ENCODE measurements at regions not wholly inside any gene's neighbourhood (a gene's known extent, or its start where the extent isn't known, plus 50 kb on each side); places are given as distances from the start of the nearest gene placed in this dataset.

DNA sequence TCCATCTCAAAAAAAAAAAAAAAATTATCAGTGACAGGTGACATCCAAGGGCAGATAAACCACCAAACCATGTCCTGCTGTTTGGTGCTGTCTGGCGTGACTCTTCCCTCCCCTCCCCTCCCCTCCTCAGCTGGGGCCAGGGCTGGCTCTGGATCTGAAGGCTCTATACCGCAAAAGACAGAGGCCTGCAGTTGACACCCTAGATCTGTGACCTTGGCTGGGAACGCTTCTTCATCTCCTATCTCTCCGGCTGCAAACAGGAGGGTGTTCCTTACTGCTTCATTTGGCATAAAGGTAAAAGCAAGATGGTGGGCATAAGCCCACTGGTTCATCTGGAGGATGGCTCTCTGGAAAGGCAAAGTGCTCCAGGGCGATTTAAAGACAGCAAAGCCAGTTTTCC is 126.8 kb upstream of the PRMT8 start:
- Histone ChIP-seq H3K4me1 (ENCODE audit: insufficient read depth) (peaks cover 9% of the 10 kb centered on the region; the same call in 1 of the 2 replicates), H3K4me2 (no peak overlapping the region), H3K4me3 (no peak overlapping the region), H3K27ac (ENCODE audit: low read depth) (no peak overlapping the region), H3K9me2 (ENCODE audit: insufficient read depth) (no peaks in the 10 kb centered on the region), H3F3A (replicated peaks; ENCODE audit: low read depth) (peaks cover 3% of the 10 kb centered on the region; the same call in 1 of the 2 replicates), H2AFZ (no peak overlapping the region), H3K79me2 (replicated peaks; ENCODE audit: insufficient read depth) (no peaks in the 10 kb centered on the region), H4K20me1 (replicated peaks; ENCODE audit: insufficient read depth) (no peaks in the 10 kb centered on the region; the same call in none of the 2 replicates), H3K36me3 (ENCODE audit: insufficient read depth) (no peaks in the 10 kb centered on the region), H3K27me3 (ENCODE audit: insufficient read depth) (peaks cover 36% of the 10 kb centered on the region)
- Mint-ChIP-seq H3K27me3 (ENCODE audit: insufficient read depth, low read depth, poor library complexity) (peaks cover 27% of the 10 kb centered on the region), H3K36me3 (ENCODE audit: low read depth) (no peaks in the 10 kb centered on the region), H3K27ac (no peak overlapping the region), H3K4me3 (no peak overlapping the region), H3K4me1 (peaks cover 10% of the 10 kb centered on the region), H3K9me3 (peaks cover 3% of the 10 kb centered on the region; the same call in 1 of the 3 replicates)
- DNase-seq (ENCODE audit: low spot score): no peak
- TF ChIP-seq ZNF114 (CRISPR knock-in tag; IDR thresholded peaks at IDR 0.05): no peak
- TF ChIP-seq NANOG (IDR thresholded peaks at IDR 0.05; ENCODE audit: borderline replicate concordance): no peak
- no peak for TF ChIP-seq ZNF331 (CRISPR knock-in tag; IDR thresholded peaks at IDR 0.05; ENCODE audit: low read depth)
- no peak for TF ChIP-seq STAT1 (IDR thresholded peaks at IDR 0.05; ENCODE audit: unreplicated experiment)
- TF ChIP-seq POLR2AphosphoS5 (IDR thresholded peaks at IDR 0.05; ENCODE audit: low read depth): no peak
- TF ChIP-seq, protein P1, sequence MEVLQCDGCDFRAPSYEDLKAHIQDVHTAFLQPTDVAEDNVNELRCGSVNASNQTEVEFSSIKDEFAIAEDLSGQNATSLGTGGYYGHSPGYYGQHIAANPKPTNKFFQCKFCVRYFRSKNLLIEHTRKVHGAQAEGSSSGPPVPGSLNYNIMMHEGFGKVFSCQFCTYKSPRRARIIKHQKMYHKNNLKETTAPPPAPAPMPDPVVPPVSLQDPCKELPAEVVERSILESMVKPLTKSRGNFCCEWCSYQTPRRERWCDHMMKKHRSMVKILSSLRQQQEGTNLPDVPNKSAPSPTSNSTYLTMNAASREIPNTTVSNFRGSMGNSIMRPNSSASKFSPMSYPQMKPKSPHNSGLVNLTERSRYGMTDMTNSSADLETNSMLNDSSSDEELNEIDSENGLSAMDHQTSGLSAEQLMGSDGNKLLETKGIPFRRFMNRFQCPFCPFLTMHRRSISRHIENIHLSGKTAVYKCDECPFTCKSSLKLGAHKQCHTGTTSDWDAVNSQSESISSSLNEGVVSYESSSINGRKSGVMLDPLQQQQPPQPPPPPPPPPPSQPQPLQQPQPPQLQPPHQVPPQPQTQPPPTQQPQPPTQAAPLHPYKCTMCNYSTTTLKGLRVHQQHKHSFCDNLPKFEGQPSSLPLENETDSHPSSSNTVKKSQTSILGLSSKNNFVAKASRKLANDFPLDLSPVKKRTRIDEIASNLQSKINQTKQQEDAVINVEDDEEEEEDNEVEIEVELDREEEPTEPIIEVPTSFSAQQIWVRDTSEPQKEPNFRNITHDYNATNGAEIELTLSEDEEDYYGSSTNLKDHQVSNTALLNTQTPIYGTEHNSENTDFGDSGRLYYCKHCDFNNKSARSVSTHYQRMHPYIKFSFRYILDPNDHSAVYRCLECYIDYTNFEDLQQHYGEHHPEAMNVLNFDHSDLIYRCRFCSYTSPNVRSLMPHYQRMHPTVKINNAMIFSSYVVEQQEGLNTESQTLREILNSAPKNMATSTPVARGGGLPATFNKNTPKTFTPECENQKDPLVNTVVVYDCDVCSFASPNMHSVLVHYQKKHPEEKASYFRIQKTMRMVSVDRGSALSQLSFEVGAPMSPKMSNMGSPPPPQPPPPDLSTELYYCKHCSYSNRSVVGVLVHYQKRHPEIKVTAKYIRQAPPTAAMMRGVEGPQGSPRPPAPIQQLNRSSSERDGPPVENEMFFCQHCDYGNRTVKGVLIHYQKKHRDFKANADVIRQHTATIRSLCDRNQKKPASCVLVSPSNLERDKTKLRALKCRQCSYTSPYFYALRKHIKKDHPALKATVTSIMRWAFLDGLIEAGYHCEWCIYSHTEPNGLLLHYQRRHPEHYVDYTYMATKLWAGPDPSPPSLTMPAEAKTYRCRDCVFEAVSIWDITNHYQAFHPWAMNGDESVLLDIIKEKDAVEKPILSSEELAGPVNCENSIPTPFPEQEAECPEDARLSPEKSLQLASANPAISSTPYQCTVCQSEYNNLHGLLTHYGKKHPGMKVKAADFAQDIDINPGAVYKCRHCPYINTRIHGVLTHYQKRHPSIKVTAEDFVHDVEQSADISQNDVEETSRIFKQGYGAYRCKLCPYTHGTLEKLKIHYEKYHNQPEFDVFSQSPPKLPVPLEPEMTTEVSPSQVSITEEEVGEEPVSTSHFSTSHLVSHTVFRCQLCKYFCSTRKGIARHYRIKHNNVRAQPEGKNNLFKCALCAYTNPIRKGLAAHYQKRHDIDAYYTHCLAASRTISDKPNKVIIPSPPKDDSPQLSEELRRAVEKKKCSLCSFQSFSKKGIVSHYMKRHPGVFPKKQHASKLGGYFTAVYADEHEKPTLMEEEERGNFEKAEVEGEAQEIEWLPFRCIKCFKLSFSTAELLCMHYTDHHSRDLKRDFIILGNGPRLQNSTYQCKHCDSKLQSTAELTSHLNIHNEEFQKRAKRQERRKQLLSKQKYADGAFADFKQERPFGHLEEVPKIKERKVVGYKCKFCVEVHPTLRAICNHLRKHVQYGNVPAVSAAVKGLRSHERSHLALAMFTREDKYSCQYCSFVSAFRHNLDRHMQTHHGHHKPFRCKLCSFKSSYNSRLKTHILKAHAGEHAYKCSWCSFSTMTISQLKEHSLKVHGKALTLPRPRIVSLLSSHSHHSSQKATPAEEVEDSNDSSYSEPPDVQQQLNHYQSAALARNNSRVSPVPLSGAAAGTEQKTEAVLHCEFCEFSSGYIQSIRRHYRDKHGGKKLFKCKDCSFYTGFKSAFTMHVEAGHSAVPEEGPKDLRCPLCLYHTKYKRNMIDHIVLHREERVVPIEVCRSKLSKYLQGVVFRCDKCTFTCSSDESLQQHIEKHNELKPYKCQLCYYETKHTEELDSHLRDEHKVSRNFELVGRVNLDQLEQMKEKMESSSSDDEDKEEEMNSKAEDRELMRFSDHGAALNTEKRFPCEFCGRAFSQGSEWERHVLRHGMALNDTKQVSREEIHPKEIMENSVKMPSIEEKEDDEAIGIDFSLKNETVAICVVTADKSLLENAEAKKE (CRISPR knock-in tag; IDR thresholded peaks at IDR 0.05): no peak
- no peak for TF ChIP-seq EZH2phosphoT487 (IDR thresholded peaks at IDR 0.05; ENCODE audit: unreplicated experiment)
- TF ChIP-seq, protein P2, sequence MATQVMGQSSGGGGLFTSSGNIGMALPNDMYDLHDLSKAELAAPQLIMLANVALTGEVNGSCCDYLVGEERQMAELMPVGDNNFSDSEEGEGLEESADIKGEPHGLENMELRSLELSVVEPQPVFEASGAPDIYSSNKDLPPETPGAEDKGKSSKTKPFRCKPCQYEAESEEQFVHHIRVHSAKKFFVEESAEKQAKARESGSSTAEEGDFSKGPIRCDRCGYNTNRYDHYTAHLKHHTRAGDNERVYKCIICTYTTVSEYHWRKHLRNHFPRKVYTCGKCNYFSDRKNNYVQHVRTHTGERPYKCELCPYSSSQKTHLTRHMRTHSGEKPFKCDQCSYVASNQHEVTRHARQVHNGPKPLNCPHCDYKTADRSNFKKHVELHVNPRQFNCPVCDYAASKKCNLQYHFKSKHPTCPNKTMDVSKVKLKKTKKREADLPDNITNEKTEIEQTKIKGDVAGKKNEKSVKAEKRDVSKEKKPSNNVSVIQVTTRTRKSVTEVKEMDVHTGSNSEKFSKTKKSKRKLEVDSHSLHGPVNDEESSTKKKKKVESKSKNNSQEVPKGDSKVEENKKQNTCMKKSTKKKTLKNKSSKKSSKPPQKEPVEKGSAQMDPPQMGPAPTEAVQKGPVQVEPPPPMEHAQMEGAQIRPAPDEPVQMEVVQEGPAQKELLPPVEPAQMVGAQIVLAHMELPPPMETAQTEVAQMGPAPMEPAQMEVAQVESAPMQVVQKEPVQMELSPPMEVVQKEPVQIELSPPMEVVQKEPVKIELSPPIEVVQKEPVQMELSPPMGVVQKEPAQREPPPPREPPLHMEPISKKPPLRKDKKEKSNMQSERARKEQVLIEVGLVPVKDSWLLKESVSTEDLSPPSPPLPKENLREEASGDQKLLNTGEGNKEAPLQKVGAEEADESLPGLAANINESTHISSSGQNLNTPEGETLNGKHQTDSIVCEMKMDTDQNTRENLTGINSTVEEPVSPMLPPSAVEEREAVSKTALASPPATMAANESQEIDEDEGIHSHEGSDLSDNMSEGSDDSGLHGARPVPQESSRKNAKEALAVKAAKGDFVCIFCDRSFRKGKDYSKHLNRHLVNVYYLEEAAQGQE (IDR thresholded peaks at IDR 0.05; ENCODE audit: unreplicated experiment): no peak
- TF ChIP-seq EZH2 (IDR thresholded peaks at IDR 0.05; ENCODE audit: low read depth, unreplicated experiment): no peak
- TF ChIP-seq, protein P3, sequence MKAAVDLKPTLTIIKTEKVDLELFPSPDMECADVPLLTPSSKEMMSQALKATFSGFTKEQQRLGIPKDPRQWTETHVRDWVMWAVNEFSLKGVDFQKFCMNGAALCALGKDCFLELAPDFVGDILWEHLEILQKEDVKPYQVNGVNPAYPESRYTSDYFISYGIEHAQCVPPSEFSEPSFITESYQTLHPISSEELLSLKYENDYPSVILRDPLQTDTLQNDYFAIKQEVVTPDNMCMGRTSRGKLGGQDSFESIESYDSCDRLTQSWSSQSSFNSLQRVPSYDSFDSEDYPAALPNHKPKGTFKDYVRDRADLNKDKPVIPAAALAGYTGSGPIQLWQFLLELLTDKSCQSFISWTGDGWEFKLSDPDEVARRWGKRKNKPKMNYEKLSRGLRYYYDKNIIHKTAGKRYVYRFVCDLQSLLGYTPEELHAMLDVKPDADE (IDR thresholded peaks at IDR 0.05): no peak
- TF ChIP-seq JUNB (IDR thresholded peaks at IDR 0.05; ENCODE audit: unreplicated experiment): no peak
- no peak for ATAC-seq

Measured in GM23338 (cell line).